HG03066 (cell line): ENCODE measurements at regions not wholly inside any gene's neighbourhood (a gene's known extent, or its start where the extent isn't known, plus 50 kb on each side); places are given as distances from the start of the nearest gene placed in this dataset.

Source experiments
- ATAC-seq: cut with Tn5 transposase; IDR thresholded peaks from one replicate; pipeline ENCODE4 v1.9.1; 2021; ENCODE audit warnings: low read depth; ENCODE audit not compliant: unreplicated experiment

GRCh38 chr13:62931853-62932252 lies 1516.2 kb upstream of the PCDH20 start:
- no peak for ATAC-seq

- ATAC-seq: no peak
Measured at GRCh38 chr13:62924395-62924794, 1508.7 kb upstream of the PCDH20 start.

GRCh38 chr13:62920159-62920558 lies 1504.5 kb upstream of the PCDH20 start:
- no peak for ATAC-seq

GRCh38 chr13:62919491-62919890 lies 1503.8 kb upstream of the PCDH20 start:
- ATAC-seq: no peak

- ATAC-seq: no peak
Measured at GRCh38 chr13:62910541-62911060, 1495.0 kb upstream of the PCDH20 start.

- no peak for ATAC-seq
Measured at GRCh38 chr13:62908321-62908720, 1492.7 kb upstream of the PCDH20 start.

- no peak for ATAC-seq
Measured at GRCh38 chr13:62906896-62907295, 1491.2 kb upstream of the PCDH20 start.

- no peak for ATAC-seq
Measured at GRCh38 chr13:62906469-62906868, 1490.8 kb upstream of the PCDH20 start.

- ATAC-seq: no peak
Measured at GRCh38 chr13:62887046-62887445, 1471.4 kb upstream of the PCDH20 start.

- no peak for ATAC-seq
Measured at GRCh38 chr13:62879071-62879470, 1463.4 kb upstream of the PCDH20 start.

GRCh38 chr13:62875118-62875640 lies 1459.5 kb upstream of the PCDH20 start:
- ATAC-seq: no peak

- no peak for ATAC-seq
Measured at GRCh38 chr13:62850331-62850730, 1434.7 kb upstream of the PCDH20 start.

- no peak for ATAC-seq
Measured at GRCh38 chr13:62847520-62847919, 1431.9 kb upstream of the PCDH20 start.

- ATAC-seq: no peak
Measured at GRCh38 chr13:62846302-62846701, 1430.7 kb upstream of the PCDH20 start.

GRCh38 chr13:62839338-62839737 lies 1423.7 kb upstream of the PCDH20 start:
- no peak for ATAC-seq

GRCh38 chr13:62838929-62839328 lies 1423.3 kb upstream of the PCDH20 start:
- no peak for ATAC-seq

- no peak for ATAC-seq
Measured at GRCh38 chr13:62837895-62838294, 1422.2 kb upstream of the PCDH20 start.

- ATAC-seq: no peak
Measured at GRCh38 chr13:62829486-62829885, 1413.8 kb upstream of the PCDH20 start.

GRCh38 chr13:62799931-62800436 lies 1384.3 kb upstream of the PCDH20 start:
- no peak for ATAC-seq

- no peak for ATAC-seq
Measured at GRCh38 chr13:62799038-62799535, 1383.4 kb upstream of the PCDH20 start.

- ATAC-seq: no peak
Measured at GRCh38 chr13:62793850-62794249, 1378.2 kb upstream of the PCDH20 start.

GRCh38 chr13:62781866-62782265 lies 1366.2 kb upstream of the PCDH20 start:
- no peak for ATAC-seq

GRCh38 chr13:62779161-62779560 lies 1363.5 kb upstream of the PCDH20 start:
- ATAC-seq: no peak
